ENCODE measurements at regions not wholly inside any gene's neighbourhood (a gene's known extent, or its start where the extent isn't known, plus 50 kb on each side); places are given as distances from the start of the nearest gene placed in this dataset.

DNA sequence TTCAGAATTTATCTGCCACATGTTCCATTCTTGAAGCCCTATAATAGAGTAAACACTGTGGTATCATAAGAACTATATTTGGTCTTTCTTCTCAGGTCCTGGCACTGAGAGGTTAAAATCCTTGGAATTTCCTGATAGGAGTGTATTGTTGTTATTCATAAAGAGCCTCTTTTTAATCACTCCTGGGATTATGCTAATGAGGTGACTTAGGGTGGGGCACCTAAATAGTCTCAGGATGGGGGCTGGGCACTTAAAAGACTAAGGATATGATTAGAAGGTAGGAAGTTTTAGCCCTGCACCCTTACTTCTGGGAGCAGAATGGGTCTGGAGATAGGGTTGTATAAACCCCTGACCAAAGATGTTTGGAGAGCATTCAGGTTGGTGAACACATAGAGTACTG lies 755.2 kb upstream of the TENM4 start:
- no peak for DNase-seq
- TF ChIP-seq POLR2A (IDR thresholded peaks at IDR 0.05; ENCODE audit: low read length), result no peak
- TF ChIP-seq GATA1 (IDR thresholded peaks at IDR 0.05; ENCODE audit: low read depth, low read length), result no peak

DNA sequence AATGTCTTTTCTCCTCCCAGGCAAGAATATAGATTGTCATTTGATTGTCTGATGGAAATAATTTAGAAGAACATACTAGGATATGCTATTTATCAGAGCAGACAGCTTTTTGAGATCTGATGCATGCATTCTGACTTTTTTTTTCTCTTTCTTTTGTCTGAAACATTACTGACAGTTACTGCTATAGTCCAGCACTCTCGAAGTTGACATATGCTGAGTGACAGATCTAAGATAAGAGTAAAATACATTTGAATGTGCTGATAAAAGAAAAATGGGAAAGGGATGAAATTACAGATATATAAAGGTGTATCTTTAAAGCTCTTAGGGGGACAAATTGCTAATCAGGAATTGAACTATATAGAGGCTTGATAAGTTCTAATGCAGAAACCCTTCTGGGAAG lies 753.8 kb upstream of the TENM4 start:
- no peak for DNase-seq
- TF ChIP-seq GATA1 (IDR thresholded peaks at IDR 0.05; ENCODE audit: low read depth, low read length) (no peak), POLR2A (IDR thresholded peaks at IDR 0.05; ENCODE audit: low read length) (no peak)

DNA sequence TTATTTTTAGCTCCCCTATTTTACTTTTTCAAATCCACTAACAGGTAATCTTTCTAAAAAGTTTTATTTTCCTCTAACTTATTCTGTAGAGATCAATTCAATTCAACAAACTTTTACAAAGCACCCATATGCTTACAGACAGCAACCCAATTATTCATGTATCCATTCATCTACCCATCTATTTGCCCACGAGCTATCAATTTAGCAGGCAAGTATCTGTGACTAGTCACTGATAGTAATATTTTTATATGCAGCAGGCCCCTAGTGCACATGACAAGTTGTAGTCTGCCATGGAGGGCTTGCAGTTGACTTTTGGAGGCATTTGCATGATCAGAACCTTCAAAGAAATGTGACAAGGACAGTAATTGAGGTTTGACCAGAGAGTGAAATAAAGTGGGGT lies 753.2 kb upstream of the TENM4 start:
- DNase-seq, result no peak
- TF ChIP-seq GATA1 (IDR thresholded peaks at IDR 0.05; ENCODE audit: low read depth, low read length) (no peak), POLR2A (IDR thresholded peaks at IDR 0.05; ENCODE audit: low read length) (no peak)

DNA sequence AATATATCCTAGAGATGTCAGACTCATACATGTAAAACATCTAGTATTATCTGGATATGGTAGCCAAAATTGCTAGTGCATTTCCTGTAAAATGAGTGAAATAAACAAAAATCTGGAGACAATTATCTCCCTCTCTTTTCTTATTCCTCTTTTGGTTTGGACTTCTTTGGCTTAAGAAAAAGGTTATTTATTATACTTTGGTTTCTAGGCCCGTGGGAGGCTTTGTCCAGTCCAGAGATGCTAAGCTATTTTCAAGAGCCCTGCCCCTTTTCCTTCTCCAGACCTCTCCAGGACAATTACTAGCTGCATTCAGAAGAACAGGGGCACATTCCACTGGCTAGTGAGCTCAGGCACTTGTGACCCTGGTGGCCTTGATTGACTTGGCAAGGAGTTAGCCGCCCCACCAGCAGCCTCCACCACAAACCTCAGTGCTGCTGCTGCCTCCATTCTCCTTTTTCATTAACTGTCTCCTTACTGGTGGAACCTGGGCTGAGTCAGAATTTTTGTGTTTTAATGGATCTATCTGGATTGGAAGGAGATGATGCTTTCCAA lies 747.3 kb upstream of the TENM4 start:
- DNase-seq, result no peak
- TF ChIP-seq POLR2A (IDR thresholded peaks at IDR 0.05; ENCODE audit: low read length) (no peak), GATA1 (IDR thresholded peaks at IDR 0.05; ENCODE audit: low read depth, low read length) (no peak)

DNA sequence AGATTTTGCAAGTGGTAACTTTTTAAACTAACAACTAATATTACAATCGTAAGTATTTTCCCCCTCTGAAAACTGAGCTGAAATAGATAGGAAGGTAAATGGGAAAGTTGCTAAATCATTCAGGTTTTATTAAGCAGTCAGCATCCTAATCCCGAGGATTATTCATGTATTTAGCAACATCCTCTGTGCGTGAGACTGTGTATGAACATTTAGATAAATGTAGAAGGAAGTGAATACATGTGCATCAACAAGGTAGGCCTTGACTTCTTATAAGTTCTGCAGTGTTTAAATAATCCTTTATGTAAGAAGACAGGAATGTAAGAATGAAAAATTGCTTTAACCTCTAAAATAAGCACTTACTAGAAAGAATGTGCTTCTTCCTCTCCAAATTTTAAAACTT lies 745.9 kb upstream of the TENM4 start:
- TF ChIP-seq GATA1 (IDR thresholded peaks at IDR 0.05; ENCODE audit: low read depth, low read length) (no peak), POLR2A (IDR thresholded peaks at IDR 0.05; ENCODE audit: low read length) (no peak)
- no peak for DNase-seq

DNA sequence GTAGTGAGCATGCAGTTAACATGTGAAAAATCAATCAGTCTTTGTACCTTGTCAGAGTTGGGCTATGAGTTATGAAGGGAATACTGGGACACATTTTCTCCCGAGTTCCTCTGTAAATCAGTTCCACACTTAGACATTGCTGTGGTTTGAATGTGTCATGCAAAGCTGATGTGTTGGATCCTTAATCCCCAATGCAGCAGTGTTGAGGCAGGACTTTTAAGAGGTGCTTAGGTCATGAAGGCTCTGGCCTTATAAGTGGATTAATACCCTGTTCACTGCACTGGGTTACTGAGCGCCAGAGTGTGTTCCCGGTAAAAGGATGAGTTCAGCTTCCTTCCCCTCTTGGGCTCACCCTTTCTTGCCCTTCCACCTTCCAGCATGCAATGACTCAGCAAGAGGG lies 742.1 kb upstream of the TENM4 start:
- TF ChIP-seq GATA1 (IDR thresholded peaks at IDR 0.05; ENCODE audit: low read depth, low read length) (no peak), POLR2A (IDR thresholded peaks at IDR 0.05; ENCODE audit: low read length) (no peak)
- no peak for DNase-seq

DNA sequence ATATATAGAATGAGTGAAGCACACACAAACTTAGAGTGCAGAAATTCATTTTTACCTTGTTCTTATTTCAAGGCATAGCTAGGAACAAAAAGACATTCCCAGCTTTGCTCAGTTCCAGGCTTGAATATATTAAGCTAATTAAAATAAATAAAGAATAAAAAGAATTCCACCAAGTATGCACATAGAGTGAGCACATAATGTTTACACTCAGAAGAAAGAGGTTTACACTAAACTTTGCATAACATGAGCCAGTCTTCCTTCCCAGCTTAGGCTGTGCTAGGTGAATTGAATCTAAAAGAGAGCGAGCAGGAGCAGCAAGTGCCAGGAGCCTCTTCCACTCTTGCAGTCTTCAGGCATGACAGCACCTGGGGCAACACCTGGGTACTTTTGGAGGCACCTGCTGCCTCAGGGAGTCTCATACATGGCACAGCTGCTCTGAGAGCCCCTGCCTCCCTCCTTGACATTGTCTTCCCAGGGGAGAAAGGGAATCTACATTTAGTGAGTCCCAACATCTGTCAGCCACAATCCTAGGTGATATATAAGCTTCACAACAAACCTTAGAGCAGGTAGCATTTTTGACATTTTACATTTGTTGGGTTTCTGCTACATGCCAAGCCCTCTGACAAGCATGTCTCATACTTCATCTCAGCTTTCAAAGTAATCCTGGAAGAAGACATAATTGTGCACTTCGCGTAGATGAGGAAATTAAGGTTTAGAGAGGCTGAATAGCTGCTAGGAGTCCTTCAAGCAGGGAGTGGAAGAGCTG lies 732.7 kb upstream of the TENM4 start:
- no peak for TF ChIP-seq POLR2A (IDR thresholded peaks at IDR 0.05; ENCODE audit: low read length)
- no peak for TF ChIP-seq GATA1 (IDR thresholded peaks at IDR 0.05; ENCODE audit: low read depth, low read length)
- DNase-seq, result no peak

DNA sequence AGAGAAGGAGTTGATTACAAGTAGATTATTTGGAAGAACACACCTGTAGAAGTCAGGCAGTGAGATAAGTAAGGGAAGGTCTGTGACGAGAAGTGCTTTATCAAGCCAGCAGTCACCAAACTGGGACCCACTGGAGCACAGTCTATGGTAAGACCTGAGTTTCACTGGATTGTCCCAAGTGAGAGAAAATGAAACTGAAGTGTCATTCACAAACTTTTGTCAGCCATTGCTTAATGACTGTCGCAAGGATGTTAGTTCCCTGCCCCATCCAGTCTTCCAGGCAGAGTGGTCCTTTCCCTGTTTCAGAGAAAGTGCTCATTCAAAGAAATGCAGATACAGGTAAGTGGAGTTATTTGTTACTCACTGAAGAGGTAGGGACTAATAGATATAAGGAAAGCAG lies 728.0 kb upstream of the TENM4 start:
- TF ChIP-seq POLR2A (IDR thresholded peaks at IDR 0.05; ENCODE audit: low read length) (no peak), GATA1 (IDR thresholded peaks at IDR 0.05; ENCODE audit: low read depth, low read length) (no peak)
- DNase-seq, result no peak

DNA sequence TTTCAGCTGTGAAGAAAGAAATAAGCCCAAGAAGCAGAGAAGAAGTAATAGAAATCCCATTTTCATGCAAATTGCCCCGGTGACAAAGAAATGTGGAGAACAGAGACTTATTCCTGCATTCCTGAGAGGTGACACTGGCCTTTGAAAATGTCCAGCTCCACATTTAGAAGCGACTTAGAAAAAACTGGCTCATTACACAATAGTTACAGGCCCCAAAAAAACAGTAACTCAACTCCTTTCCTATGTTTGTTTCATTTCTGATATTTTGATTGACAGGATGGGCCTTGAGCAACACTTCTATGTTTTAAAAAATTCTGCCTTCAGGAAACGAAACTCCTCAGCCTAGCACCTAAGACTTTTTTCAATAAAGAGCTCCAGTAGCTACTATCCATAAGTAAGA lies 726.9 kb upstream of the TENM4 start:
- no peak for DNase-seq
- no peak for TF ChIP-seq GATA1 (IDR thresholded peaks at IDR 0.05; ENCODE audit: low read depth, low read length)
- TF ChIP-seq POLR2A (IDR thresholded peaks at IDR 0.05; ENCODE audit: low read length), result no peak

DNA sequence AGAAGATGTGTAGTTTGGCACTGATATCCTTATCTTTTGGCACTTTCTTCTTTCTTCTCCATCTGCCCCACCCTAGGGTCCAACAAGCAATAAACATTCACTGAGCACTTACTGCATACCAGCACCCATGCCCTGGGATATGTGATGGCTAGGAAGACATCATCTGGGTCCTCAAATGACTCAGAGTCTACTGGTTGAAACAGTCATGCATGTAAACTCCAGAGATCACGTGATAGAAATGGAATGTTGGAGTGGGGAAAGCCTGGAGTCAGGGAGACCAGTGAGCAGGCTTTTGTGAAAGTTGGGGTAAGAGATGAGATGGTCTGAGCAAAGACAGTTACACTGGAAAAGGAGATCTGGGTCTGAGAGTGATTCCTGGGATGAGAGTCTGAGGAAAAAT lies 724.9 kb upstream of the TENM4 start:
- no peak for DNase-seq
- TF ChIP-seq GATA1 (IDR thresholded peaks at IDR 0.05; ENCODE audit: low read depth, low read length) (no peak), POLR2A (IDR thresholded peaks at IDR 0.05; ENCODE audit: low read length) (no peak)

DNA sequence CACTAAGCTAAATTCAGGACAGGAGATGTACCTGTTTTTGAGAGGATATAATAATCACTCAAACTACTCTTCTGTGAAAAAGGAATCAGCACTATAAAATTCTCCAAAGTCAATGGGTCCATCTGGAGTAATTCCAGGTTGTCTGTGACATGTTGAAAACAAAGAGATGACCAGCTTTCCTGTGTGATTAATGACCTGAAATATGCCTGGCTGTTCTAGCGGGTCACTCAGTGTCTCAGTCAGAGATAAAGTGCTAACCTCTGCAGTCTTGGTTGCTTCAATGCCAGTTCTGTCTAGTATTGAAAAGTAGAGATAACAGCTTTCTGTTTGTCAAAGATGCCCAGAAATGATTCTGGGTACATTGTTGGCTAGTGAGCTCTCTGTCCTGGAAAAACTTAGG lies 722.6 kb upstream of the TENM4 start:
- TF ChIP-seq GATA1 (IDR thresholded peaks at IDR 0.05; ENCODE audit: low read depth, low read length), result no peak
- no peak for TF ChIP-seq POLR2A (IDR thresholded peaks at IDR 0.05; ENCODE audit: low read length)

DNA sequence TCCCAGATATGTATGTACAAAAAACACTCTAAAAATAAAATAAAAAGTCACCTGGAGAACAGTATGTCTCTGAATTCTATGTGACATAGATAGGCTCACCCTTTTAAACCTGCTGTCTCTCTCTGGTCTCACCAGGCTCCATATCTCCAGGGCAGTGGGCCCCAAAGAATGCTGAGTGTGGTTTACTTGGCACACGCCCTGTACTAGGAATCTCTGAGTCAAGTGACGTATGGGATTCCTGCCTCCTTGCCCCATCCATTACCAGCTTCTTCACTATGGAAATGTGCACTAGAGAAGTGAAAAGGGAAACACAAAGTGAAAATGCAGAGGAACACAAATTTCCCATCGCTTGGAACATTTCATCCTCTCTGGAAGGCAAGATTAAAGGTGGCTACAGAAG lies 722.2 kb upstream of the TENM4 start:
- TF ChIP-seq GATA1 (IDR thresholded peaks at IDR 0.05; ENCODE audit: low read depth, low read length) (no peak), POLR2A (IDR thresholded peaks at IDR 0.05; ENCODE audit: low read length) (no peak)
- no peak for DNase-seq

More for the DNA sequence above, 722.6 kb upstream of the TENM4 start:
- no peak for DNase-seq

DNA sequence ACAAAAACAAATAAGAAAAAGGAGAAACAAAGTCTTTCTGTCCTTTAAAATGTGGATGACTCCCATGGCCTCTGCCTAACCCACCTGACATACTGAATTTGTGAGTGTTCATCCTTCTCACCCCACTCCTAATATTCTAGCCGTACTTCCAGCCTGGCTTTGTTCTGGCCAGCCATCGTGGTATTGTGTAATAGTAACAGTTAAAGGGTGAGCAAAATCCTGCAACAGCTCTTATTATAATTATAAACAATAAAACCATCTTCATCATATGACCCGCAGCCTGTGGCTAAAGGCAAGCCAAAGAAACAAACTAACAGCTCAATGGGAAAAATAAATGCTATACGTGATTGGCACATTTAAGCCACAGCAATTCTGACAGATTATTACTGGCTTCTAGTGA lies 721.6 kb upstream of the TENM4 start:
- TF ChIP-seq GATA1 (IDR thresholded peaks at IDR 0.05; ENCODE audit: low read depth, low read length), result no peak
- TF ChIP-seq POLR2A (IDR thresholded peaks at IDR 0.05; ENCODE audit: low read length), result no peak
- DNase-seq, result no peak

DNA sequence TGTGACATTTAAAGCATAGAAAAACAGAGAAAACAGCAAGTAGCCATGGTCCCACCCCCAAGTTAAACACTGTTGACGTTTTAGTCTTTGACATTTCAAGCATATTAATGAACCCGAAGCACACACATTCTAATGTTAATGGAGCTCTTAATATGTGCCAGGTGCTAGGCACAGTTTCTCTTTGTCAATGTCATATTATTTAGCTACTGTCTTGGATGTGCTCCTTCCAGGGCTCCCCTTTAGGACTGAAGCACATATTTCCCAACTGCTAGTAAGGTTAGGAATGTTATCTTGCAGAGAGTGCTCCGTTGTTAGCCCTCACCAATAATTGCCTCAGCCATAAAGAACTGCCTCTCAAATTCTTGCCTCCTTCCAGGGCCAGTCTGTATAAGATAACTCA lies 716.6 kb upstream of the TENM4 start:
- DNase-seq, result no peak
- TF ChIP-seq GATA1 (IDR thresholded peaks at IDR 0.05; ENCODE audit: low read depth, low read length), result no peak
- no peak for TF ChIP-seq POLR2A (IDR thresholded peaks at IDR 0.05; ENCODE audit: low read length)

DNA sequence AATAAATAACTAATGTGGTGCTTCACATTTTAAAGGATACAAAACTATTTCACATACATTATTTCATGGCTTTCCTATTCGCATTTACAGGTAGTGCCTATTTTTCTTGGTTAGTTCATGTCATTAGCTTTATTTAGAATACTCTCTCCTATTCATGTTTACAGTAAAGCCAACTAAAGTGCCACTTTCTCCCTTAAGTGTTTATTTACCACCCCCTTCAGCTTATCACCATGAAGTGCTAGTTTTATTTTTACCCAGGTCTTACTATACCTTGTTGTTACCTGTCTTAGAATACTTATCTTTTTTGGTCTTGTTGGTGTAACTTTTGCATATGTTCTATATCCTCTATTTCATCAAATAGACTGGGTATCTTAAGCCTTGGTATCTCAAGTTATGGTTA lies 715.2 kb upstream of the TENM4 start:
- DNase-seq, result no peak
- TF ChIP-seq GATA1 (IDR thresholded peaks at IDR 0.05; ENCODE audit: low read depth, low read length) (no peak), POLR2A (IDR thresholded peaks at IDR 0.05; ENCODE audit: low read length) (no peak)
